SK-N-SH (cell line): ENCODE measurements at regions not wholly inside any gene's neighbourhood (a gene's known extent, or its start where the extent isn't known, plus 50 kb on each side); places are given as distances from the start of the nearest gene placed in this dataset.

Source experiments
- CTCF ChIA-PET: fragments of 300-600, 350-600 bp; formaldehyde crosslinking; extraction: SDS; loops from one replicate; lab custom pipeline; 2021; lab: Yijun Ruan, JAX
- POLR2A ChIA-PET: fragments of 350-600 bp; sonication (Branson Sonifier 250); formaldehyde crosslinking; extraction: SDS; loops from one replicate; lab custom pipeline; 2020; ENCODE audit warnings: antibody characterized with exemption, inconsistent platforms; lab: Yijun Ruan, JAX
- DNase-seq: peaks from one replicate; pipeline ENCODE4 v3.0.0; 2012
- H2AFZ ChIP-seq: fragments of 200-600 bp; sonication (generic); 2 replicates; pipeline ENCODE4 v1.8.1; 2016; ENCODE audit warnings: antibody characterized with exemption, mild to moderate bottlenecking, low read depth
- H3F3A ChIP-seq: fragments of 200-600 bp; sonication (generic); replicated peaks from 2 replicates; pipeline ENCODE3; 2016; ENCODE audit warnings: antibody characterized with exemption, mild to moderate bottlenecking; ENCODE audit not compliant: insufficient read depth
- H3K27ac ChIP-seq, 2 experiments: fragments of 200-500 bp in 1 of 2; fragments of 200-600 bp in 1 of 2; sonication (Bioruptor generic) in 1 of 2; sonication (generic), shearing (Covaris generic) in 1 of 2; 2 replicates each; pipeline versions ENCODE4 v1.5.1 to v1.6.1; 2014 to 2016; ENCODE audit warnings: low read depth in 2 of 2, inconsistent platforms in 1 of 2, low read length in 1 of 2, mild to moderate bottlenecking in 1 of 2, mixed read lengths in 1 of 2
- H3K27me3 ChIP-seq: fragments of 200-600 bp; sonication (generic), shearing (Covaris generic); 2 replicates; pipeline ENCODE4 v1.6.1; 2016; ENCODE audit warnings: mixed run types; ENCODE audit not compliant: insufficient read depth
- H3K36me3 ChIP-seq, 2 experiments: fragments of 200-500 bp in 1 of 2; fragments of 200-600 bp in 1 of 2; sonication (Bioruptor generic) in 1 of 2; sonication (generic) in 1 of 2; replicated peaks in 1 of 2; 2 replicates each; pipeline versions ENCODE3 to v1.5.1; 2014 to 2016; ENCODE audit warnings: low read length in 1 of 2, mild to moderate bottlenecking in 1 of 2; ENCODE audit not compliant: insufficient read depth in 2 of 2, control insufficient read depth in 1 of 2
- H3K4me1 ChIP-seq, 2 experiments: fragments of 200-500 bp in 1 of 2; fragments of 200-600 bp in 1 of 2; sonication (Bioruptor generic) in 1 of 2; sonication (generic), shearing (Covaris generic) in 1 of 2; 2 replicates each; pipeline versions ENCODE4 v1.5.1 to v1.6.1; 2014 to 2016; ENCODE audit warnings: low read depth in 1 of 2, low read length in 1 of 2, mixed run types in 1 of 2; ENCODE audit not compliant: insufficient read depth in 2 of 2, control insufficient read depth in 1 of 2
- H3K4me2 ChIP-seq: fragments of 200-600 bp; sonication (generic), shearing (Covaris generic); 2 replicates; pipeline ENCODE4 v1.6.1; 2017; ENCODE audit warnings: mixed run types
- H3K4me3 ChIP-seq, 2 experiments: fragments of 200-500 bp in 1 of 2; fragments of 200-600 bp in 1 of 2; sonication (Bioruptor generic) in 1 of 2; sonication (generic), shearing (Covaris generic) in 1 of 2; 2 replicates each; pipeline versions ENCODE4 v1.5.1 to v1.8.1; 2014 to 2016; ENCODE audit warnings: low read depth in 2 of 2, inconsistent platforms in 1 of 2, low read length in 1 of 2, mild to moderate bottlenecking in 1 of 2, mixed read lengths in 1 of 2, moderate library complexity in 1 of 2
- H3K79me2 ChIP-seq: fragments of 200-600 bp; sonication (generic); 2 replicates; pipeline ENCODE4 v1.8.1; 2017; ENCODE audit warnings: mild to moderate bottlenecking; ENCODE audit not compliant: insufficient read depth
- H3K9ac ChIP-seq: fragments of 200-600 bp; sonication (generic); 2 replicates; pipeline ENCODE4 v1.6.1; 2017; ENCODE audit warnings: mixed run types
- H3K9me2 ChIP-seq: fragments of 200-600 bp; sonication (generic); 2 replicates; pipeline ENCODE4 v1.6.1; 2017; ENCODE audit warnings: mixed run types
- H3K9me3 ChIP-seq: fragments of 200-600 bp; sonication (generic); 2 replicates; pipeline ENCODE4 v1.6.1; 2017; ENCODE audit warnings: mixed run types, mild to moderate bottlenecking, moderate library complexity
- H4K20me1 ChIP-seq: fragments of 200-600 bp; sonication (generic); 2 replicates; pipeline ENCODE4 v1.6.1; 2017; ENCODE audit warnings: mild to moderate bottlenecking, mixed run types; ENCODE audit not compliant: insufficient read depth
- FOXJ3 ChIP-seq: sonication (generic); formaldehyde crosslinking; IDR thresholded peaks from 2 replicates; pipeline ENCODE4 v1.5.1; 2020; ENCODE audit warnings: mild to moderate bottlenecking, missing genetic modification reagents
- FOXM1 ChIP-seq: IDR thresholded peaks from 2 replicates; pipeline ENCODE4 v1.4.0; 2012; ENCODE audit warnings: low read depth, mild to moderate bottlenecking
- GABPA ChIP-seq: IDR thresholded peaks from 2 replicates; pipeline ENCODE4 v1.4.0; 2012; ENCODE audit warnings: low read depth, mild to moderate bottlenecking
- MXI1 ChIP-seq: IDR thresholded peaks from 2 replicates; pipeline ENCODE4 v1.6.1; 2012; ENCODE audit warnings: mild to moderate bottlenecking, low read depth, low read length, improper control_type of control experiment
- NFIC ChIP-seq: IDR thresholded peaks from 2 replicates; pipeline ENCODE4 v1.4.0; 2012; ENCODE audit warnings: borderline replicate concordance
- RAD21 ChIP-seq: IDR thresholded peaks from 2 replicates; pipeline ENCODE4 v1.6.1; 2012; ENCODE audit warnings: mild to moderate bottlenecking, low read length
- WGBS: methylation state at CpG from one replicate; pipeline ENCODE4 v1.1.6; 2017; ENCODE audit warnings: low lambda C conversion rate; 5-methylcytosine and 5-hydroxymethylcytosine counted together
- TF ChIP-seq, protein P1 (sequence below): IDR thresholded peaks from 2 replicates; pipeline ENCODE4 v1.4.0; 2012; ENCODE audit warnings: low read depth, borderline replicate concordance
- TF ChIP-seq, protein P2 (sequence below): IDR thresholded peaks from 2 replicates; pipeline ENCODE4; 2012
- TF ChIP-seq, protein P3 (sequence below): IDR thresholded peaks from 2 replicates; pipeline ENCODE4 v1.6.1; 2012; ENCODE audit warnings: mild to moderate bottlenecking, low read depth, low read length, moderate library complexity

DNA sequence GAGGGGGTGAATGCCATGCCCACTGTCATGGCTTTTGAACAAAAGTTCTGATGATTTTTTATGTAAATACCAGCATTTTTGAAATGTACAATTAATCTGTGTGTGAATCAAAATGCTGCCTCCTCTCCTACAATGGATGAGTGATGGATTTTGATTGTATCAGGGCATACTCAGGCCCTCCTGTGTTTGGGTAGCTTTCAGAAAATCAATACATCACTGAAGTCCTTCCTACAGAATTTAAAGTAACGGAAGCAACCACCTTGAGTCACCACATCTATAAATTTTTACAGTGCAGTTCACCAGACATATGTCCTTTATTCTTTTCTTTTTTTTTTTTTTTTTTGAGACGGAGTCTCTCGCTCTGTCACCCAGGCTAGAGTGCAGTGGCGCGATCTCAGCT, 867.3 kb downstream of the EPHA4 start:
- Histone ChIP-seq H3K4me1 (no peaks in the 10 kb centered on the region; a peak in 1 of 4 replicates), H3K9me2 (no peaks in the 10 kb centered on the region), H3F3A (no peaks in the 10 kb centered on the region), H4K20me1 (no peaks in the 10 kb centered on the region), H3K9me3 (no peaks in the 10 kb centered on the region), H3K27ac (no peak overlapping the region), H2AFZ (no peak overlapping the region), H3K9ac (no peak overlapping the region), H3K27me3 (no peaks in the 10 kb centered on the region), H3K79me2 (no peaks in the 10 kb centered on the region)
- WGBS, result 18% methylated on average over 5 of the region's 5 CpGs
- CTCF ChIA-PET, result no interaction called here
- POLR2A ChIA-PET, result no interaction called here
- DNase-seq, result no peak
- no peak for TF ChIP-seq FOXJ3
- TF ChIP-seq FOXM1, result no peak
- TF ChIP-seq, protein P1, sequence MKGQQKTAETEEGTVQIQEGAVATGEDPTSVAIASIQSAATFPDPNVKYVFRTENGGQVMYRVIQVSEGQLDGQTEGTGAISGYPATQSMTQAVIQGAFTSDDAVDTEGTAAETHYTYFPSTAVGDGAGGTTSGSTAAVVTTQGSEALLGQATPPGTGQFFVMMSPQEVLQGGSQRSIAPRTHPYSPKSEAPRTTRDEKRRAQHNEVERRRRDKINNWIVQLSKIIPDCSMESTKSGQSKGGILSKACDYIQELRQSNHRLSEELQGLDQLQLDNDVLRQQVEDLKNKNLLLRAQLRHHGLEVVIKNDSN, result no peak
- TF ChIP-seq, all 33 proteins: peak for 0
- H3K4me2 ChIP-seq, result no peak overlapping the region
- H3K4me3 ChIP-seq, result no peak overlapping the region
- H3K36me3 ChIP-seq, result no peaks in the 10 kb centered on the region

DNA sequence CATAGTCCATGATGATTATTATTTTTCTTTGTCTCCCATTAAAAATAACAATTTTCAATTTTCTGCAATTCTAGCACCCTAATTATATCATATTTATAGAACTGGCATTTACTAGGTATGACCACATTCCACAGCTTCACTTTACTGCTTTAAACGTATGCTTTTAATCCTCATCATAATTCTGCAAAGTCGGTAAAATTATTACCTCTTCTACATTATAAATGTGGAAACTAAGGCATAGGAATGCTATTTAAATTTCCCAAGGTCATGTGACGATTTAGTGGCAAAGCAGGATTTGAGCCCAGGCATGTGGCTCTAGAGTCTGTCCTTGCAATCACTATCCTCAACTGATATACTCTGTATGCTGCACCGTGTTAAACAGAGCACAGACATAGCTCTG, 866.4 kb downstream of the EPHA4 start:
- no peak overlapping the region for H3K27ac ChIP-seq
- DNase-seq, result no peak
- no peak overlapping the region for H3K4me3 ChIP-seq
- H2AFZ ChIP-seq, result no peak overlapping the region
- WGBS, result 10% methylated on average over 4 of the region's 4 CpGs
- H4K20me1 ChIP-seq, result no peaks in the 10 kb centered on the region
- TF ChIP-seq GABPA, result no peak
- H3K27me3 ChIP-seq, result no peaks in the 10 kb centered on the region
- H3K79me2 ChIP-seq, result no peaks in the 10 kb centered on the region
- no peaks in the 10 kb centered on the region for H3K9me3 ChIP-seq
- ChIA-PET CTCF (no interaction called here), POLR2A (no interaction called here)
- no peak overlapping the region for H3K9ac ChIP-seq
- H3K9me2 ChIP-seq, result no peaks in the 10 kb centered on the region
- H3K36me3 ChIP-seq, result no peaks in the 10 kb centered on the region
- no peaks in the 10 kb centered on the region for H3F3A ChIP-seq
- H3K4me2 ChIP-seq, result no peak overlapping the region
- no peaks in the 10 kb centered on the region; a peak in 1 of 4 replicates for H3K4me1 ChIP-seq

DNA sequence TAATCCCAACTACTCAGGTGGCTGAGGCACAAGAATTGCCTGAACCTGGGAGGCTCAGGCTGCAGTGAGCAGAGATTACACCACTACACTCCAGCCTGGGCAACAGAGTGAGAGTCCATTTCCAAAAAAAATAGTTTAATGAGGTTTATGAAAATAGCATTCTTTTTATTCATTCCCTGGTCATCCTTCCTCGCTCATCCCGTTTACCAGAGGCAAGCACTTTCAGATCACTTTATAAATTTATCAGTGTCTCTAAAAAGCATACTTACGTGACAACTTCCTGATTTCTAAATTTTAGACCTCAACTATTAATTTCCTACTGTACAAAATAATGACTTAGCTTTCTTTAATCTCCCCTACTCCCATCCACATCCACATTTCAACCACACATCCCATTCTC, 864.8 kb downstream of the EPHA4 start:
- Histone ChIP-seq H3K4me1 (no peaks in the 10 kb centered on the region; a peak in 1 of 4 replicates), H3K4me2 (no peak overlapping the region), H3K9ac (no peak overlapping the region), H3F3A (no peaks in the 10 kb centered on the region), H3K27me3 (no peaks in the 10 kb centered on the region), H3K79me2 (no peaks in the 10 kb centered on the region), H3K9me3 (no peaks in the 10 kb centered on the region), H4K20me1 (no peaks in the 10 kb centered on the region), H3K36me3 (no peaks in the 10 kb centered on the region), H2AFZ (no peak overlapping the region), H3K9me2 (no peaks in the 10 kb centered on the region), H3K4me3 (no peak overlapping the region), H3K27ac (no peak overlapping the region)
- ChIA-PET POLR2A (no interaction called here), CTCF (no interaction called here)
- 6% methylated on average over 3 of the region's 3 CpGs for WGBS
- TF ChIP-seq FOXJ3, result no peak
- TF ChIP-seq RAD21, result no peak
- TF ChIP-seq, protein P2, sequence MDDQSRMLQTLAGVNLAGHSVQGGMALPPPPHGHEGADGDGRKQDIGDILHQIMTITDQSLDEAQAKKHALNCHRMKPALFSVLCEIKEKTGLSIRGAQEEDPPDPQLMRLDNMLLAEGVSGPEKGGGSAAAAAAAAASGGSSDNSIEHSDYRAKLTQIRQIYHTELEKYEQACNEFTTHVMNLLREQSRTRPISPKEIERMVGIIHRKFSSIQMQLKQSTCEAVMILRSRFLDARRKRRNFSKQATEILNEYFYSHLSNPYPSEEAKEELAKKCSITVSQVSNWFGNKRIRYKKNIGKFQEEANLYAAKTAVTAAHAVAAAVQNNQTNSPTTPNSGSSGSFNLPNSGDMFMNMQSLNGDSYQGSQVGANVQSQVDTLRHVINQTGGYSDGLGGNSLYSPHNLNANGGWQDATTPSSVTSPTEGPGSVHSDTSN, result no peak
- TF ChIP-seq, protein P3, sequence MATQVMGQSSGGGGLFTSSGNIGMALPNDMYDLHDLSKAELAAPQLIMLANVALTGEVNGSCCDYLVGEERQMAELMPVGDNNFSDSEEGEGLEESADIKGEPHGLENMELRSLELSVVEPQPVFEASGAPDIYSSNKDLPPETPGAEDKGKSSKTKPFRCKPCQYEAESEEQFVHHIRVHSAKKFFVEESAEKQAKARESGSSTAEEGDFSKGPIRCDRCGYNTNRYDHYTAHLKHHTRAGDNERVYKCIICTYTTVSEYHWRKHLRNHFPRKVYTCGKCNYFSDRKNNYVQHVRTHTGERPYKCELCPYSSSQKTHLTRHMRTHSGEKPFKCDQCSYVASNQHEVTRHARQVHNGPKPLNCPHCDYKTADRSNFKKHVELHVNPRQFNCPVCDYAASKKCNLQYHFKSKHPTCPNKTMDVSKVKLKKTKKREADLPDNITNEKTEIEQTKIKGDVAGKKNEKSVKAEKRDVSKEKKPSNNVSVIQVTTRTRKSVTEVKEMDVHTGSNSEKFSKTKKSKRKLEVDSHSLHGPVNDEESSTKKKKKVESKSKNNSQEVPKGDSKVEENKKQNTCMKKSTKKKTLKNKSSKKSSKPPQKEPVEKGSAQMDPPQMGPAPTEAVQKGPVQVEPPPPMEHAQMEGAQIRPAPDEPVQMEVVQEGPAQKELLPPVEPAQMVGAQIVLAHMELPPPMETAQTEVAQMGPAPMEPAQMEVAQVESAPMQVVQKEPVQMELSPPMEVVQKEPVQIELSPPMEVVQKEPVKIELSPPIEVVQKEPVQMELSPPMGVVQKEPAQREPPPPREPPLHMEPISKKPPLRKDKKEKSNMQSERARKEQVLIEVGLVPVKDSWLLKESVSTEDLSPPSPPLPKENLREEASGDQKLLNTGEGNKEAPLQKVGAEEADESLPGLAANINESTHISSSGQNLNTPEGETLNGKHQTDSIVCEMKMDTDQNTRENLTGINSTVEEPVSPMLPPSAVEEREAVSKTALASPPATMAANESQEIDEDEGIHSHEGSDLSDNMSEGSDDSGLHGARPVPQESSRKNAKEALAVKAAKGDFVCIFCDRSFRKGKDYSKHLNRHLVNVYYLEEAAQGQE, result no peak
- TF ChIP-seq MXI1, result no peak
- TF ChIP-seq NFIC, result no peak
- DNase-seq, result no peak
